GM19025 (cell line): ENCODE measurements at regions not wholly inside any gene's neighbourhood (a gene's known extent, or its start where the extent isn't known, plus 50 kb on each side); places are given as distances from the start of the nearest gene placed in this dataset.
A peak's percentile ranks its signal among the peaks of the same experiment; 100 is the strongest.

Experiments
- ATAC-seq: cut with Tn5 transposase; IDR thresholded peaks from one replicate; pipeline ENCODE4 v1.9.1; 2021; ENCODE audit warnings: mild to moderate bottlenecking, low read depth, moderate library complexity; ENCODE audit not compliant: unreplicated experiment

GRCh38 chr15:94177112-94177511 lies 54.2 kb upstream of the MCTP2 start:
- no peak for ATAC-seq

GRCh38 chr15:94175420-94175819 lies 55.9 kb upstream of the MCTP2 start:
- no peak for ATAC-seq

DNA sequence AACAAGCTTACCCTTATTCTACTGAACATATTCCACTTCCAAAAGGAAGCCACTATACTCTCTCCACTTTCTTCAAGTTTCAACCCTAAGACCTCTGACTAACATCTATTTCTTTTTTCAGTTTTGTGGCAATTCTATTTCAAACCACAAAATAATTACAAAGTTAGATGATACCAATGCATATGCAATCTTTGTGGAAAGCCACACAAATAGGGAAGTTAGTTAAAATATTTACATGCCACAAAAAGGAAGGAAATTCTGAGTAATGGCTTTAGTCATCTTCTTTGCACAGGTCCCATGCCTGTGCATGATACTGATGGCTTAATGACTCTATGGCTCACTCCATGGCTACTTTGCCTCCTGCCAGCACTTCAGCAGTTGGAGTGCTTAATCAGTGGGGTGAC lies 57.0 kb upstream of the MCTP2 start:
- ATAC-seq = peak; percentile 81

DNA sequence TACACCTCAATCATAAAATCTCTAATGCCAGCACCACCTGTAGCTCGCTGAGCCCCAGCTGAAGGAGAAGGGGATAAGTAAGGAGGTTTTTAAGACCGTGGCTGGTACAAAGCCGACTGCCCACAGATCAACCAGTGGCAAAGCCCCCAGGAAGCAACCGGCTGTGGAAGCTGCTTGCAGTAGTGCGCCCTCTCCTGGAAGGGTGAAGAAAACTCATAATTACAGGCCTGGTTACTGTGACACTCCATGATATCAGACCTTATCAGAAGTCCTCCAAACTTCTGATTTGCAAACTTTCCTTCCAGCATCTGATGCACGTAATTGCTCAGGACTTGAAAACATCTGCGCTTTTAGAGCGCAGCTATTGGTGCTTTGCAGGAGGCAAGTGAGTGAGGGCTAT lies 63.1 kb upstream of the MCTP2 start:
- ATAC-seq = no peak

GRCh38 chr15:94164971-94165370 lies 66.4 kb upstream of the MCTP2 start:
- no peak for ATAC-seq

DNA sequence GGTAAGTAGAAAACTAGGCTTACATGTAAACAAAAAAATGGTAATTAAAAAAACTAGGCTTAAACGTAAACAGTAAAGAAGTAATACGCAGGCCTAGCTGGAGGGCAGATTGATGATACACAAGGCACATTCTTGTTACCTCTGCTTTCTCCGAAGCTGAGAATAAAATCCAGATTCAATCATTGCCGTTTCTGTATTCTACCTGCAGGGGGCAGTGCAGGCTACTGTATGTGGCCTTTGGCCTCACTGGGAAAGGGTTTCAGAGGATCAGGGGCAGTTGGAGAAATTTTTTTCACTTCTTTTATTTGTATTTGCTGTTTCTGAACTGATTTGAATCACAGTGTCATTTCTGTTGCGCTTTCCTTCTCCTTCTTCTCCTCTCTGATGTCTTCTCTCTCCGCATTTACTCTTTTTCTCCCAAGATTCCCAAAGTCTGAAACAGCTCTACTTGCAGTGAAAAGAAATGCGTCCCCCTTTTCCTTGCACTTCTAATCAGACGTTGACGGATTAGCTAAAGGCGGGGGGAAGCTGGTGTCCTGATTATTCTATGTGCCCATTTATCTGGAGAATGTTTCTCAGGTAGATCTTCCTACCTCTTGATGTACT lies 67.1 kb upstream of the MCTP2 start:
- no peak for ATAC-seq

DNA sequence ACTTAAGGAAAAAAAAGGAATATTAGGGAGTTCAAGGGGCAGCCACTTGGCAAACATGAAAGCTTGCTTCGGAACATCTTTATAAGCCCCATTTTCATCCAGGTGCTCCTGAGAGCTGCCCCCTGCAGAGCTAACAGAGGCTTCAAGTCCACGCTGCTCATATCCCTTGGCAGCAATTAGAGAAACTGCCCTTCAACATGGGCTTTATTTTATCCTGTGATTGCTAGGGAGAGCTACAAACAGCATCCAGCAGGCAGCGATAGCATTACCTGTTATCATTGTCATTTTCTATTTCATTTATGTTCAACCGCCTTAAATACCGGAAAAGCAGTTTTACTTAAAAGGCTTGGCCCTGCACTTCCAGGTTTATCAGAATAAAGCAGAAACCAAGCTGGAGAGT lies 68.4 kb upstream of the MCTP2 start:
- ATAC-seq = no peak

DNA sequence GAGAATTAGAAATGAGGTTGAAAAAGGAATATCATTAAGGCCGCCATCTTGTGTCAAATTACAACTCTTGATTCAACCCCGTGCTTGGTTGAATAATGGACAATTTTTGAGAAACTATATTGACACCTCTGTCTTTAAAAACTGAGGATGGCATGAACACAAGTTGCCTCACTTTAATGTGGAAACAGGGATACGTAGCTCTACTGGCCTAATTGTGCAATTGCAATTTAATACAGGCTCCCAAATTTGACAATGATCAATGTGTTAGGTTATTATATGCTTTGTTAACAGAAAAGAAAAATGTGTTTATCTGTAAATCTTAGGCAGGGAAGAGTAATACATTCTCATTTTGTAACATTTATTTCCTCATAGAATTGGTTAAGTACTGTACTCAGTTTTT lies 77.1 kb upstream of the MCTP2 start:
- ATAC-seq = no peak

- ATAC-seq = no peak
Observed at GRCh38 chr15:94145046-94145445, 86.3 kb upstream of the MCTP2 start.

DNA sequence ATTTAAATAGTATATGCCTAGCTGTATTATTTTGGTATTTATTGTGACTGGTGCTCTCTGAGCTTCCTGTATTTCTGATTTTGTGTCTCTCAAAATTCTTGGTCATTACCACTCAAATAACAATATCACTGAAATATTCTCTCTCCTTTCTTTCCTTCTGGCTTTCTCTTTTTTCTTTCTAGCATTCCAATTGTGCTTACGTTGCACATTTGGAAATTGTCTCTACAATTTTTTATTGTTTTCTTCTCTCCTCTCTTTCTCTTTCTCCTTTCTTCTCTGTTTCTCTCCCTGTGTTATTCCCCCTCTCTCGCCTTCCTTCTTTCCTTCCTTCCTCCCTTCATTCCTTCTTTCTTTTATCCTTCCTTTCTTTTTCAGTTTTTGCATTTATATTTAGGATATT lies 89.6 kb upstream of the MCTP2 start:
- ATAC-seq = no peak

DNA sequence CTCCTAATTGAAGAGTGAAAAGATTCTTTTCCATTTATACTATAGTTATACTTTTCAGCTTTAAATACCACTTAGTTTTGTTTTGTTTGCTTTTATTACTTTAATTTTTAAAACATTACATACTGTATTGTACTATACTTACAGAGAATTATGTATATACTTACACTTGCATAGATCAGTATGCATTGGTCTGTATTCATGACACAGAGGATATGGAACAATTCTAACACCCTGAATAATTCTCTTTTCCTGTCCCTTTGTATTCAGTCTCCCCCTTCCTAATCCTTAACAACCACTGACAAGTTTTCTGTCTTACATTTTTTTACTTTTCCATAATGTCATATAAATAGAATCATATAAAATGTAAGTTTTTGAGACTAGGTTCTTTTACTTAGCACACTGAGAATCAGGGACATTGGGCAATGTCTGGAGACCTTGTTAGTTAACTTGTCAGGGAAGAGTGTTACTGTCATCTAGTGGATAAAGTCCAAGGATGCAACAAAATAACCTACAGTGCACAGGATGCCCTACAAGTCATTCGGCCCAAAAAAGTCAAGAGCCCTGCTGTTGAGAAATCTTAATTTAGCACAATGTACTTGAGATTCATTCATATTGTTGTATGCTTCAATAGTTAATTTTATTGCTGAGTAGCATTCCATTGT lies 95.7 kb upstream of the MCTP2 start:
- no peak for ATAC-seq

- ATAC-seq = no peak
Observed at GRCh38 chr15:94131875-94132274, 99.5 kb upstream of the MCTP2 start.

DNA sequence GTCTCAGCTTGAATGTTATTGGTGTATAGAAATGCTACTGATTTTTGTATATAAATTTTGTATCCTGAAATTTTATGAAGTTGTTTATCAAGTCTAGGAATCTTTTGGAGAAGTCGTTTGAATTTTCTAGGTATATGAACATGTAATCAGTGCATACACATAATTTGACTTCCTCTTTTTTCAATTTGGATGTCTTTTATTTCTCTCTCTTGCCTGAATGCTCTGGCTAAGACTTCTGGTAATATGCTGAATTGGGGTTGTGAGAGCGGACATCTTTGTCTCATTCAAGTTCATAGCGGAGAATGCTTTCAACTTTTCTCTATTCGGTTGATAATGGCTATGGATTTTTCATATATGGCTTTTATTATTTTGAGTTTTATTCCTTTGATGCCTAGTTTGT lies 100.9 kb upstream of the MCTP2 start:
- ATAC-seq = no peak

DNA sequence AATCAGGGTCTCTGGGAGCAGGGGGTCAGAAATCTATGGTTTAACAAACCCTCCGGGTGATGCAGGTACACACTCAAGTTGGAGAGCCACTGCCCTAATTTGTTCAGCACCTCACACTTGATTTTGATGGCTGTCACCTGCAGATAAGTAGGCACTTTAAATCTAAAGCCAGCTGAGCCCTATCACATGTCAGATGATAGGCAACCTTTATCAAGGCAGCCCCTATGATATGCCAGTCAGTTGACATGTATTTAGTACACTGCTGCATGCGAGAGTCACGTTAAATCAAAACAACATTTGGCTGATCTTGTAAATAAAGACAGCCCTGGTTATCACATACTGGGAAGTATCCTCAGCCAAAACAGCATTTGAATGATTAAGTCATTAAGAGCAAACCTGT lies 104.4 kb upstream of the MCTP2 start:
- no peak for ATAC-seq

- no peak for ATAC-seq
Observed at GRCh38 chr15:94125698-94126097, 105.7 kb upstream of the MCTP2 start.

GRCh38 chr15:94125156-94125555 lies 106.2 kb upstream of the MCTP2 start:
- ATAC-seq = no peak

- no peak for ATAC-seq
Observed at GRCh38 chr15:94122516-94122915, 108.8 kb upstream of the MCTP2 start.

- ATAC-seq = peak; percentile 99
Observed at GRCh38 chr15:94119923-94120775, 111.2 kb upstream of the MCTP2 start.

- ATAC-seq = no peak
Observed at GRCh38 chr15:94119298-94119811, 112.0 kb upstream of the MCTP2 start.

- ATAC-seq = no peak
Observed at GRCh38 chr15:94110476-94111130, 120.8 kb upstream of the MCTP2 start.

- ATAC-seq = no peak
Observed at GRCh38 chr15:94107652-94108051, 123.7 kb upstream of the MCTP2 start.
